Right ventricle myocardium superior (tissue), 1 donor: ENCODE measurements at regions not wholly inside any gene's neighbourhood (a gene's known extent, or its start where the extent isn't known, plus 50 kb on each side); places are given as distances from the start of the nearest gene placed in this dataset.
"Not testable (repeated sequence)": the region's sequence is repeated elsewhere in the genome, so short reads cannot be mapped to it uniquely, and the experiment has no call there.

ENCODE experiments used
- ATAC-seq: fragments of 200-7000 bp; cut with Tn5 transposase; one replicate; pipeline ENCODE4 v1.9.1; 2020; ENCODE audit warnings: mild to moderate bottlenecking; ENCODE audit not compliant: poor library complexity
- DNase-seq: peaks from one replicate; pipeline ENCODE4 v3.0.0-alpha.2; 2020
- intact Hi-C: fragments of 100-400 bp; cut with DNase I; formaldehyde crosslinking; loops from one replicate; pipeline ENCODE4 v1.11.2; 2022
- donor health status: DM: no; HTN: yes; CAD: no; lungs with severe emphysema.

- DNase-seq: no peak
- intact Hi-C loops: no loop called here
- no peak for ATAC-seq
These were observed 517.2 kb downstream of the RBFOX1 start for GRCh38 chr16:7849841-7850240.

GRCh38 chr16:7843261-7843660, 510.6 kb downstream of the RBFOX1 start:
- DNase-seq (no peak), ATAC-seq (no peak)
- intact Hi-C loops: no loop called here

- intact Hi-C loops: no loop called here
- no peak for DNase-seq
- ATAC-seq: no peak
These were observed 506.9 kb downstream of the RBFOX1 start for GRCh38 chr16:7839568-7839967.

DNA sequence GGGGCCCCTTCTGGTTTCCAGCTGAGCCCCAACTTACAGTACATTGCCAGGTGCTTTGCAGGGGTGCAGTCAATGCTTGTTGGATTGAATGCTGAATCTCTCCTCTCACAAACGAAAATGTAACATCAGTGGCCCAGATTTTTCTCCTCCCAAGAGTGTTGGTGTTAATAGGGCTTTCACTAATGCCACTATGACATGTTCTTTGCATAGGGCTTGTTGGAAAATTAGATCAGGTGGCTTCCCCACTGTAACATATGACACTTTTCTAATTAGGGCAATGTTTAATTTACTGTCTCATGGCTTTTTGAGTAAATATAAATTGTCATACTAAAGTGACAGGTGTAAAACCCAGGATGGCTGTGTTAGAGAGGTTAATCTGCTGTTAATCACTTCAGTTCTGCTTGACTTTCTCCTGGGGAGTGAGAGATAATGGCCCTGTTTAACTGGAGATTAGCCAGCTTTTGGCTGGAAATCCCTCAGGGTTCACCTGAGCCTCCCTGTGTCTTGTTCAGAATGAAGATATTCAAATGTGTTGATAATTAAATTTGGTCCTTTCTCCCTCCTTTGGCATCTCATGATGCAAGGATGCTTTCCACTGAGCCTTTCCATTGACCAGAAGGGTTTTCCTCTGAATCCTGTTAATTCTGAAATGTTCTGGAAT, 502.3 kb downstream of the RBFOX1 start:
- no peak for DNase-seq
- no peak for ATAC-seq
- intact Hi-C loops: no loop called here

- intact Hi-C loops: no loop called here
- no peak for ATAC-seq
- no peak for DNase-seq
These were observed 488.2 kb downstream of the RBFOX1 start for GRCh38 chr16:7820816-7821215.

GRCh38 chr16:7805686-7806396, 473.2 kb downstream of the RBFOX1 start:
- intact Hi-C loops: no loop called here
- DNase-seq (no peak), ATAC-seq (no peak)

DNA sequence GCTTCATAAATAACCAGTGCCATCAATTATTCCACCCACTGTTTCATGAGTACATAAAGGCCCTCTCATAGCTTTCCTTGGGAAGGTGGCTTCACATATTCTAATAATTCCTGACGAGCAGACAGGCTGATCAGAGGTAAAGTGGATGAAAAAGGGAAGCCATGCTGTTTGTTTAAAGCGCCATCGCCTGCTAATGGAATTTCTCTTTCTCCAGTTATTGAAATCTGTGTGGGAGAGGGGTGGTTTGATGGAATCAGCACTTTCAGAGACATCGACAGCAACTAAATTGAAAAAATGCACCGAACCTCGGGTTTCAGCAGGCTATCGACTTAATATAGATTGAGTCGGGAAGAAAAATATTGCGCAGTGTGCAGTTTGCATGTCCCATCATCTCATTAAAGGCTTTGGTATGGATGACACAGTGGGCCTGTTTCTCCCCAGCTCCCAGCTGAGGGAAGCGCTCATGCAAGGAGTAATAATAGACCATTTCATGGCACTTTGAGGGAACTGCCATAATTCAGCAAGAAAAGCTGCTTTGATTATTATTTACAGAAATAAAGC, 472.1 kb downstream of the RBFOX1 start:
- ATAC-seq (no peak), DNase-seq (no peak)
- intact Hi-C loops: no loop called here

- intact Hi-C loops: no loop called here
- DNase-seq: no peak
- ATAC-seq: no peak
These were observed 459.7 kb downstream of the RBFOX1 start for GRCh38 chr16:7792346-7792745.

DNA sequence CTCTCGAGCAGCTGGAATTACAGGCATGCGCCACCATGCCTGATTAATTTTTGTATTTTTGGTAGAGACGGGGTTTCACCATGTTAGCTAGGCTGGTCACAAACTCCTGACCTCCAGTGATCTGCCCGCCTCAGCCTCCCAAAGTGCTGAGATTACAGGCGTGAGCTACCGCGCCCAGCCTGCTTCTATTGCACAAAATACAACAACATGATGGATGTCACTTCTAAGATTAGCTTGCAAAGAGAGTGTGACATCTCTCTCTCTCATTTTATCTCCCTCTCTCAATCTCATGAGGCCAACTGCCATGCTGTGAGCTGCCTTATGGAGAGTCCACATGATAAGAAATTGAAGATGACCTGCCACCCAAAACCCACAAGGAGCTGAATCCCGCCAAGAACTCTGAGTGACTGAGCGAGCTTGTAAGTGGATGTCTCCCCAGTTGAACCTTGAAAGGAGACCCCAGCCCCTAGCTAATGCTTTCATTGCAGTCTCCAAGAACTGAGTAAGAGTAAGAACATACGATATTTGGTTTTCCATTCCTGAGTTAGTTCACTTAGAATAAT, 458.5 kb downstream of the RBFOX1 start:
- no peak for ATAC-seq
- intact Hi-C loops: no loop called here
- DNase-seq: no peak

GRCh38 chr16:7775072-7775488, 442.4 kb downstream of the RBFOX1 start:
- ATAC-seq (no peak), DNase-seq (no peak)
- intact Hi-C loops: no loop called here

GRCh38 chr16:7772722-7773121, 440.1 kb downstream of the RBFOX1 start:
- intact Hi-C loops: no loop called here

DNA sequence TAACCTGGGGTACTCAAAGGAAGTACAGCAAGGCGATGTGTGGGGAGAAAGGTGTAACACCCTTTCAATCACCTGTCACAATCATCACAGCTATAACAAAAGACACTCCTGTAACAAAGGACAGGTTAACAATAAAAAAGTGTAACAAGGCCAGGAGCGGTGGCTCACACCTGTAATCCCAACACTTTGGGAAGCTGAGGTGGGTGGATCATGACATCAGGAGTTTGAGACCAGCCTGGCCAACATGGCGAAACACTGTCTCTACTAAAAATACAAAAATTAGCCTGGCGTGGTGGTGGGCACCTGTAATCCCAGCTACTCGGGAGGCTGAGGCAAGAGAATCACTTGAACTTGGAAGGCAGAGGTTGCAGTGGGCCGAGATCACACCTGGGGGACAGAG, 436.4 kb downstream of the RBFOX1 start:
- intact Hi-C loops, DNase-seq, ATAC-seq: not testable (repeated sequence)

More at GRCh38 chr16:7772722-7773121, 440.1 kb downstream of the RBFOX1 start:
- DNase-seq (no peak), ATAC-seq (no peak)

GRCh38 chr16:7765079-7765550, 432.5 kb downstream of the RBFOX1 start:
- ATAC-seq (no peak), DNase-seq (no peak)
- intact Hi-C loops: no loop called here

- ATAC-seq: no peak
- intact Hi-C loops: no loop called here
- DNase-seq: no peak
These were observed 430.5 kb downstream of the RBFOX1 start for GRCh38 chr16:7763111-7763510.
